LNCAP (cell line): ENCODE measurements at regions not wholly inside any gene's neighbourhood (a gene's known extent, or its start where the extent isn't known, plus 50 kb on each side); places are given as distances from the start of the nearest gene placed in this dataset.

Source experiments
- TF ChIP-seq, protein P1 (sequence below): fragments of 450-650 bp; IDR thresholded peaks from 2 replicates; pipeline ENCODE4 v1.5.1; 2017; ENCODE audit warnings: mild to moderate bottlenecking

DNA sequence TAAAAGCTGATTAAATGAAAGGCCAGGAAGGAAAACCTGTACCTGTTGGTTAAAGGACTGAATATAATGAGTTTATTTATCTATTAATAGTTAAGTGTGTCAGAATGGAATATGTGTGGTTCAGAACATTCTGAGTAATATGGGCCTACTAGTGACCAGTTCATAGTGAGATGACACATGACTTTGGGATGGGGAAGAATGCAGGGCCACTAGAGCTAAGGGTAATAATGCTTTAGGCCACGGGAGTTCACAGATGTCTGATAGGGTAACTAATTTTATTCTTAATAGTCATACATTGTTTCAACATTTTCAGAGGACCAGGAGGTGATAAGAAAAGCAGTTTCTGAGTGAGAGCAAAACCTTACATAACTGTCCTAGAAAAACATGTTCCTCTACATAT, 247.8 kb upstream of the OR4E1 start:
- TF ChIP-seq, protein P1, sequence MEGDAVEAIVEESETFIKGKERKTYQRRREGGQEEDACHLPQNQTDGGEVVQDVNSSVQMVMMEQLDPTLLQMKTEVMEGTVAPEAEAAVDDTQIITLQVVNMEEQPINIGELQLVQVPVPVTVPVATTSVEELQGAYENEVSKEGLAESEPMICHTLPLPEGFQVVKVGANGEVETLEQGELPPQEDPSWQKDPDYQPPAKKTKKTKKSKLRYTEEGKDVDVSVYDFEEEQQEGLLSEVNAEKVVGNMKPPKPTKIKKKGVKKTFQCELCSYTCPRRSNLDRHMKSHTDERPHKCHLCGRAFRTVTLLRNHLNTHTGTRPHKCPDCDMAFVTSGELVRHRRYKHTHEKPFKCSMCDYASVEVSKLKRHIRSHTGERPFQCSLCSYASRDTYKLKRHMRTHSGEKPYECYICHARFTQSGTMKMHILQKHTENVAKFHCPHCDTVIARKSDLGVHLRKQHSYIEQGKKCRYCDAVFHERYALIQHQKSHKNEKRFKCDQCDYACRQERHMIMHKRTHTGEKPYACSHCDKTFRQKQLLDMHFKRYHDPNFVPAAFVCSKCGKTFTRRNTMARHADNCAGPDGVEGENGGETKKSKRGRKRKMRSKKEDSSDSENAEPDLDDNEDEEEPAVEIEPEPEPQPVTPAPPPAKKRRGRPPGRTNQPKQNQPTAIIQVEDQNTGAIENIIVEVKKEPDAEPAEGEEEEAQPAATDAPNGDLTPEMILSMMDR = no peak

DNA sequence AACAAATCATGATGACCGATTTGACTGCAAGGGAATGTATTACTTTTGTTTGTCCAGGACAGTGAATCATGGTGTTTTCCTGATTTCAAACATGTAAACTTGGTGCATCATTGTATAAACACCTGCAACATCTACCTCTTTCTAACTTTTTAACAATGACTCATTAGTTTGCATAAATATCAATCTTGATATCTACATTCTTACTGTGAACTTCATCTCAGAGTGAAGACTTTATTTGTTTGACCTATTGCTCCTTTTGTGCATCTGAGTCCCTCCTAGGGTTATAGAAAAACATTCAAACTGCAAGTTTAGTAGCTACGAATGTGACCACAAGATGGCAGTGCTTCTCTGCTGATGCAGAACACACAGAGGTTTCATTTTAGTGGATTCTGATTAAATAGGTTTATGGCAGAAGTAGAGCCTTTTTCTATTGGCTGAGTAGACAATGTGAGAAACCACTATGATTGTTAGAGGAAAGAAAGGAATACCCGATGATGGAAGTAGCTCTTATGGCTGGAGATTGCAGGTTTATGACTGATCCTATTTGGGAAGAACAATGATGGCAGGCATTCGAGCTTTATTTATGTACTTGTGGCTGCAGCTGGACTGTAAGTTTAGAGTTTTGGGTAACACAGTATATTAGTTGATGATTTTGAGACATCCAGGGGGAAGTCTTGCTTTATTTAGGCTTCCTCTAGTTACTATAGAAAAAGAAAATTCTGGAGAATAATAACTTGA, 244.2 kb upstream of the OR4E1 start:
- TF ChIP-seq, protein P1 = peak; percentile 92

DNA sequence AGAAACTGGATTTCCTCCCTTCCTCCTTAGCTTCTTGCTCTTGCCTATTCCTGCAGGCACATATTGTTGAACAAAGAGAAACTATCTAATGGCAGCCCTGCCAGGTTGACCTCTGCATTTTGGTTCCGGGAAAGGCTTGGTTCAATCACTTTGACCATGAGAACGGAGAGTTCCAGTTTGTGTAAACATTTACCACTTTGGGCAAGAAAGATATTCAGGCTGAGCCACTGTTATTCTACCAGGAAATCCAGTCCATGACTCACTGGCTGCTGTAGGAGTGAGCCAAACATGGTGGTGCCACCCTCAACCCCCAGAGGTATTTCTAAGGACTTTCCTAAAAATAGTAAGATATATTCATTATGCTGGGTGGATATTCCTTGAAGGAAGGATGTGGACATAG, 242.2 kb upstream of the OR4E1 start:
- TF ChIP-seq, protein P1 = no peak

DNA sequence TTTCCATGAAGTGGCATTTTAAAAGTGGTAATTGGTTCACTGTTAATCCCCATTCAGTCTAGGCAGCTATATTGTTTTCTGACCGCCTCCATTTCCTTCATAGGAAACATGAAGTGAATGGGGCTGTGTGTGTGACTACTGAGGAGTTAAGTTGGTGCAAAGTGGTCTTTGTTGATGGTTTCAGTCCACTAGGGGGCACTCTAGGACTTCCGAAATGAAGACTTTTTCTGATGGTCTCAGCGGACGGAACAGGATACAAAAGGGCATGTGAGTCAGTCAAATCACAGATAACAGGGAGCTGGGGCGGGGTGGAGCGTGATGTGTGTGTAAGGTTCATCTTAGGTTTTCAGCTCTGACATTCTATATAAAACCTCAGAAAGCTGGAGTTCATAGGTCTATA, 240.1 kb upstream of the OR4E1 start:
- TF ChIP-seq, protein P1 = peak; percentile 73

DNA sequence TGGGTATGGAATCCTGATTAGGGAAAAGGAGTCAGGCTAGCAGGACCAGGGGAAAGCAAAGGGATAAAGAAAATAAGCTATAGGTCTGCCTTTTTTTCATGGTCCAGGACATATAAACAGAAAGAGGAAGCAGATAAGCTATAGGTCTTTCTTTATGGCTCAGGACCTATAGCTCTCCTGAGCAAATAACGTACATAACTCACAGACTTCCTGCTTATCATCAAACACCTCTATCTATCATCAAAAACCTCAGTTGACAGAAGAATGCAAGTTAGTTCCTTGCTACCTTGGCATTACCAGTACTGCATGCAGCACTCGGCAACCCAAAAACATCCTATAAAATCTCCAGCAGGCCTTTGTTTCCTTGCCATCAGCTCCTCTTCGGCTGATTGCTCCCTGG, 238.7 kb upstream of the OR4E1 start:
- TF ChIP-seq, protein P1 = no peak

DNA sequence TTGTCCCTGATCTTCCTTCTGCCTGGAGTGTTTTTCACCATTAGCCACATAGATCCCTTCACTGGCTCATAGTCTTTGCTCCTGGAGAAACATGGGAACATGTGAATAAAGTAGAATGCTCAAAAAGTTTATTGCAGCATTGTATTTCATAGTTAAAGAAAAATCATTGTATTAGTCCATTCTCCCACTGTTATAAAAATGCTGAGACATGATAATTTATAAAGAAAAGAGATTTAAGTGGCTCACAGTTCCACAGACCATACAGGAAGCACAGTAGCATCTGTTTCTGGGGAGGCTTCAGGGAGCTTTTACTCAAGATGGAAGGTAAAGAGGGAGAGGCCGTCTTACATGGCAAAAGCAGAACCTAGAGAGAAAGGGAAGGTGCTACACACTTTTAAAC, 238.3 kb upstream of the OR4E1 start:
- TF ChIP-seq, protein P1 = no peak

DNA sequence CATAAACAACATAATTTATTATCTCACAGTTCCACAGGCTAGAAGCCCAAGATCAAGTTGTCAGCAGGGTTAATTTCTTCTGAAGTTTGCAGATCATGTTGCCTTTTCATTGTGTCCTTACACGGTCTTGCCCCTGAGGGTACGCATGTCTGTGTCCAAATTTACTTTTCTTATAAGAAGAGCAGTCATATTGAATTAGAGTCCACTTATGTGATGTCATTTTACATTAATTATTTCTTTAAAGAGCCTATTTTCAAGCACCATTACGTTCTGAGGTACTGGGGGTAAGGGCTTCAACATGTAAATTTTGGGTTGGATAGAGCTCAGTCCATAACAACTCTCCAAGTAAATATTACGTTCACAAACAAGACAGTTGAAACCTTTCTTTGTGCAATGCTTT, 236.6 kb upstream of the OR4E1 start:
- TF ChIP-seq, protein P1 = no peak
